Right lobe of liver (tissue), 6 donors: ENCODE measurements at regions not wholly inside any gene's neighbourhood (a gene's known extent, or its start where the extent isn't known, plus 50 kb on each side); places are given as distances from the start of the nearest gene placed in this dataset.
"Not testable (repeated sequence)": the region's sequence is repeated elsewhere in the genome, so short reads cannot be mapped to it uniquely, and the experiment has no call there.

Experiments
- ATAC-seq, 4 donors: fragments of 200-7000 bp; cut with Tn5 transposase; one replicate each; pipeline ENCODE4 v1.9.1; 2020; ENCODE audit warnings: mild to moderate bottlenecking in 4 of 4, moderate library complexity in 4 of 4
- DNase-seq, 3 donors: peaks; one replicate each; pipeline ENCODE4 v3.0.0-alpha.2; 2020
- H3K27ac ChIP-seq, 3 donors: fragments of 200-600 bp; one replicate each; pipeline ENCODE4 v1.8.0; 2022
- H3K27me3 ChIP-seq, 2 donors: fragments of 200-600 bp; one replicate each; pipeline ENCODE4 v1.8.0; 2022
- H3K36me3 ChIP-seq, 4 donors: fragments of 200-600 bp; sonication (generic) in 1 of 4; one replicate each; pipeline versions ENCODE4 v1.5.1 to v1.8.0; 2017 to 2022; ENCODE audit warnings: control low read depth in 1 of 4
- H3K4me1 ChIP-seq, 4 donors: fragments of 200-600 bp; sonication (generic) in 1 of 4; one replicate each; pipeline versions ENCODE4 v1.5.1 to v1.8.0; 2017 to 2022; ENCODE audit warnings: control low read depth in 1 of 4
- H3K4me3 ChIP-seq, 3 donors: fragments of 200-600 bp; one replicate each; pipeline ENCODE4 v1.8.0; 2022
- H3K9me3 ChIP-seq, 4 donors: fragments of 200-600 bp; sonication (generic) in 1 of 4; one replicate each; pipeline versions ENCODE4 v1.5.1 to v1.8.0; 2017 to 2022; ENCODE audit warnings: control low read depth in 1 of 4
- POLR2A ChIP-seq: fragments of 450-650 bp; IDR thresholded peaks from one replicate; pipeline ENCODE4 v1.6.1; 2017; ENCODE audit warnings: antibody characterized with exemption, mild to moderate bottlenecking
- WGBS: methylation state at CpG from one replicate; pipeline ENCODE4 v1.1.6; 2018; ENCODE audit warnings: low coverage, low lambda C conversion rate; ENCODE audit not compliant: insufficient coverage; ENCODE audit errors: missing lambda C conversion rate; 5-methylcytosine and 5-hydroxymethylcytosine counted together
- intact Hi-C, 2 donors: fragments of 100-400 bp; cut with DNase I; formaldehyde crosslinking; loops; one replicate each; pipeline versions ENCODE4 v1.11.2 to v1.14.1; 2022
- TF ChIP-seq, protein P1 (sequence below), 4 donors: fragments of 200-600 bp in 3 of 4; fragments of 450-650 bp in 1 of 4; IDR thresholded peaks; one replicate each; pipeline versions ENCODE4 v1.5.1 to v1.8.0; 2016 to 2022; ENCODE audit warnings: antibody characterized with exemption in 4 of 4, mild to moderate bottlenecking in 2 of 4
- donor health status: DM: no; HTN: yes; CAD: no.
- donor health status: DM: no; HTN: no; CAD: no.
- donor health status: DM: no; HTN: no; CAD: no.
- donor health status: DM: no; HTN: yes; CAD: no.
- donor health status: DM: no; HTN: yes; CAD: no.

DNA sequence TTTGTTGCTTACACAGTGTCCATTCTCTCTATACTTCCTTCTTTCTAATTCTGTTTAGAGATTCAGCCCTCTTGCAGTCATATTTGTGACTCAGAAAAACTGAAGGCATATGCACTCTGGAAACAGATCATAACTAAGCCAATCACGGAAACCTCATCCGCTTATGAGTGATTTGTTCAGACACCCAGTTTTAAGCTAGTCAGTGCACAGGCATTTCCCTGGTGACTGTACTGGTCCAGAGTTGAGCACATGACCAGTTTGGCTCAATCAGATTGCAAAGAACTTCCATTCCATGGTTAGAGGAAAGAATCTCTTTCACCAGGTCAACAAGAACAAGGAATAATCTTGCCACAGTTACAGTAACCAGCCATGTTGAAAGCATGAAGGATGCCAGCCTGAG is 69.2 kb upstream of the SGIP1 start:
- ATAC-seq (no peak), DNase-seq (no peak)
- WGBS, result 35% methylated on average over 2 of the region's 2 CpGs
- Histone ChIP-seq H3K4me3 (no peak overlapping the region), H3K4me1 (no peaks in the 10 kb centered on the region), H3K27ac (no peak overlapping the region), H3K36me3 (no peaks in the 10 kb centered on the region), H3K27me3 (no peaks in the 10 kb centered on the region), H3K9me3 (no peaks in the 10 kb centered on the region)
- no peak for TF ChIP-seq POLR2A
- TF ChIP-seq, protein P1, sequence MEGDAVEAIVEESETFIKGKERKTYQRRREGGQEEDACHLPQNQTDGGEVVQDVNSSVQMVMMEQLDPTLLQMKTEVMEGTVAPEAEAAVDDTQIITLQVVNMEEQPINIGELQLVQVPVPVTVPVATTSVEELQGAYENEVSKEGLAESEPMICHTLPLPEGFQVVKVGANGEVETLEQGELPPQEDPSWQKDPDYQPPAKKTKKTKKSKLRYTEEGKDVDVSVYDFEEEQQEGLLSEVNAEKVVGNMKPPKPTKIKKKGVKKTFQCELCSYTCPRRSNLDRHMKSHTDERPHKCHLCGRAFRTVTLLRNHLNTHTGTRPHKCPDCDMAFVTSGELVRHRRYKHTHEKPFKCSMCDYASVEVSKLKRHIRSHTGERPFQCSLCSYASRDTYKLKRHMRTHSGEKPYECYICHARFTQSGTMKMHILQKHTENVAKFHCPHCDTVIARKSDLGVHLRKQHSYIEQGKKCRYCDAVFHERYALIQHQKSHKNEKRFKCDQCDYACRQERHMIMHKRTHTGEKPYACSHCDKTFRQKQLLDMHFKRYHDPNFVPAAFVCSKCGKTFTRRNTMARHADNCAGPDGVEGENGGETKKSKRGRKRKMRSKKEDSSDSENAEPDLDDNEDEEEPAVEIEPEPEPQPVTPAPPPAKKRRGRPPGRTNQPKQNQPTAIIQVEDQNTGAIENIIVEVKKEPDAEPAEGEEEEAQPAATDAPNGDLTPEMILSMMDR (IDR thresholded peaks at IDR 0.05), result no peak
- intact Hi-C loops, result no loop called here

- H3K9me3 ChIP-seq, H3K27ac ChIP-seq, intact Hi-C loops, H3K36me3 ChIP-seq, H3K4me3 ChIP-seq, DNase-seq, H3K27me3 ChIP-seq, H3K4me1 ChIP-seq, ATAC-seq: not testable (repeated sequence)
- 55% methylated on average over 2 of the region's 2 CpGs for WGBS
These were observed 67.3 kb upstream of the SGIP1 start for GRCh38 chr1:66466695-66467094.

GRCh38 chr1:66468722-66469121 is 65.2 kb upstream of the SGIP1 start:
- WGBS, result 67% methylated on average over 2 of the region's 2 CpGs
- no peak for TF ChIP-seq POLR2A
- TF ChIP-seq, protein P1 (IDR thresholded peaks at IDR 0.05), result no peak
- H3K4me1 ChIP-seq, result no peaks in the 10 kb centered on the region
- peaks cover 0 to 5% of the 10 kb centered on the region in 2 donors for H3K27me3 ChIP-seq
- H3K36me3 ChIP-seq, result no peaks in the 10 kb centered on the region
- H3K27ac ChIP-seq, result no peak overlapping the region
- no peak overlapping the region for H3K4me3 ChIP-seq
- DNase-seq, result no peak
- ATAC-seq, result no peak
- no peaks in the 10 kb centered on the region for H3K9me3 ChIP-seq
- intact Hi-C loops, result no loop called here

- WGBS, result no CpG with 5 or more reads among the region's 2 CpGs
These were observed 58.0 kb upstream of the SGIP1 start for GRCh38 chr1:66475940-66476339.

DNA sequence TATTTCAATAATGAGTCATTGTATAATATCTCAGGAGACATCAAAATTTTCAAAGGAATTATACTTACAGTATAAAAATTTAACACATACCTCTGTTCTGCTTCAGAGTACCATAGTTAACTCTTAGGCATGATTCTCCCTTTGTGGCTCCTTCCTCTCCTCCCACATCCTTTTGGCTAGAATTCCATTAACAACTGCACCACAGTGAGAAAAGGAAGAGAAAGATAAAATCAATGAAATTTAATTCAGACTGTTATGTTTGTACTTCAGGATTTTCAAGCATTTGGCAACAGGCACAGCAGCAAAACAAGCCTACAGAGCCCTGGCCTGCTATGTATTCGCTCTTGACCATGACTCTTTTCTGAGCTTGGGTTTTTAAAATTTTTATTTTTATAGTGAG is 57.2 kb upstream of the SGIP1 start:
- no peaks in the 10 kb centered on the region for H3K36me3 ChIP-seq
- 100% methylated on average over 1 of the region's 1 CpG for WGBS
- ATAC-seq, result no peak
- TF ChIP-seq, protein P1 (IDR thresholded peaks at IDR 0.05), result no peak
- TF ChIP-seq POLR2A, result no peak
- H3K27me3 ChIP-seq, result peaks cover 0 to 5% of the 10 kb centered on the region in 2 donors
- no peak for DNase-seq
- no peaks in the 10 kb centered on the region for H3K4me1 ChIP-seq
- H3K4me3 ChIP-seq, result no peak overlapping the region
- intact Hi-C loops, result no loop called here
- no peaks in the 10 kb centered on the region for H3K9me3 ChIP-seq
- no peak overlapping the region for H3K27ac ChIP-seq

More at GRCh38 chr1:66475940-66476339, 58.0 kb upstream of the SGIP1 start:
- H3K36me3 ChIP-seq, result no peaks in the 10 kb centered on the region
- H3K9me3 ChIP-seq, result no peaks in the 10 kb centered on the region
- no peak overlapping the region for H3K4me3 ChIP-seq
- TF ChIP-seq POLR2A, result no peak
- TF ChIP-seq, protein P1 (IDR thresholded peaks at IDR 0.05), result no peak
- ATAC-seq (no peak), DNase-seq (no peak)
- intact Hi-C loops, result no loop called here
- no peaks in the 10 kb centered on the region for H3K4me1 ChIP-seq
- H3K27me3 ChIP-seq, result peaks cover 0 to 5% of the 10 kb centered on the region in 2 donors
- H3K27ac ChIP-seq, result no peak overlapping the region
